SK-N-MC (cell line): ENCODE measurements at regions not wholly inside any gene's neighbourhood (a gene's known extent, or its start where the extent isn't known, plus 50 kb on each side); places are given as distances from the start of the nearest gene placed in this dataset.

Experiments
- EZH2 ChIP-seq: fragments of 200-600 bp; sonication (generic); IDR thresholded peaks from one replicate; pipeline ENCODE4 v1.6.1; 2017; ENCODE audit warnings: antibody characterized with exemption
- FOXP2 ChIP-seq: optimal IDR thresholded peaks from 2 replicates; pipeline ENCODE3; 2011; ENCODE audit warnings: mild to moderate bottlenecking, moderate library complexity; ENCODE audit not compliant: insufficient read depth; ENCODE audit errors: extremely low read length, control extremely low read depth
- POLR2AphosphoS5 ChIP-seq: IDR thresholded peaks from 2 replicates; pipeline ENCODE4 v1.6.1; 2012; ENCODE audit warnings: mild to moderate bottlenecking, low read depth, low read length, borderline replicate concordance

DNA sequence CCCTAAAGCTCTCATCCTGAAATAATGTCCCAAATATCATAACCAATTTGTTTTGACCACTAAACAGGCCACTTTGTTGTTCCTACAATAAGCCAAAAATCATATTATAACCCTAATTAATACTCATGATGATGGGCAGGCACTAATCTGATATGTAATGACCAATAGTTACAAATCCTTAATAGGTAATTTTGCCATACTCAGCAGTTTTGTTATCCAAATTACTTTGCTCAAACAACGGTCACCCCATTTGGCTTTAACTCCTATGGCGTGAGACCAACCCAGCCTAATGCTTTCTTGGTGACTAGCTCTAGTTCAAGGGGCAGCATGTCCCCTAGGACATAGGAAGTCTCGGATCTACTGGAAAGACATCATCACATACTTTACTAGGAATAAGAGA, 123.2 kb upstream of the ID4 start:
- TF ChIP-seq POLR2AphosphoS5: no peak
- TF ChIP-seq EZH2: no peak
- no peak for TF ChIP-seq FOXP2
